HG03354 (cell line): ENCODE measurements at regions not wholly inside any gene's neighbourhood (a gene's known extent, or its start where the extent isn't known, plus 50 kb on each side); places are given as distances from the start of the nearest gene placed in this dataset.

Experiments used
- ATAC-seq: cut with Tn5 transposase; IDR thresholded peaks from one replicate; pipeline ENCODE4 v1.9.1; 2021; ENCODE audit warnings: mild to moderate bottlenecking; ENCODE audit not compliant: unreplicated experiment, poor library complexity, severe bottlenecking

DNA sequence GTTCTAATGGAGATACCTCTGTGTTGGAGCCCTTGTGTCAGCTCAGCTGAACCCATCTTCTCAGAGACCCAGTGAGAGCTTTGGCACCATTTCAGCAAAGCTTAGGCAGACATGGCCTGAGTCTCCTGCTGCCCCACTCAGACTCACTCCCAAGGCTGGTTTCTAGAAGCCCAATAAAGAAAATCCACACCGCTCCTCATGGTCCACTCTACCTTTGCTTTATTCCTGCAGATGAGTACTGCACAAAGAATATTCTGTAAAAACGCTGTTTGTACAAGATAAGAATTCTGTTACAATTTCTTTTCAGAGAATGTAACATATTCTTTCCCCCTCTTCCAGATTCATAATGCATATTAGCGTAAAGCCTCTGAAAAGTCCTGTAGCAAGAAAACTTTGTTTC is 129.3 kb downstream of the C5orf15 start:
- ATAC-seq: no peak

DNA sequence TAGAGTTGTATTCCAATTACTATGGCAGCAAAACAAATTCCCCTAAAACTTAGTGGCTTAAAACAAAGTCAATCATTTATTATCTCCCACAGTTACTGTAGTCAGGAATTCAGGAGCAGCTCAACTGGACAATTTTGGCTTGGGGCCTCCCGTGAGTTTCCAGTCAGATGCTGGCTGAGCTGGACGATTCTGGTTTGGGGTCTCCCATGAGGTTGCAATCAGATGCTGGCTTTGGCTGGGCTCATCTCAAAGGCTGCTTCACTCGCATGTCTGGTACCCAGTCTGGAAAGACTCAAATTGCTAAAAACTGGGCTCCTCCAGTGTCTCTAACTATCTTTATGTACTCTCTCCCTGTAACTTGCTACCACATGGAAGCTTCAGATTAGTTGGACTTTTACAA is 130.1 kb downstream of the C5orf15 start:
- ATAC-seq: no peak

DNA sequence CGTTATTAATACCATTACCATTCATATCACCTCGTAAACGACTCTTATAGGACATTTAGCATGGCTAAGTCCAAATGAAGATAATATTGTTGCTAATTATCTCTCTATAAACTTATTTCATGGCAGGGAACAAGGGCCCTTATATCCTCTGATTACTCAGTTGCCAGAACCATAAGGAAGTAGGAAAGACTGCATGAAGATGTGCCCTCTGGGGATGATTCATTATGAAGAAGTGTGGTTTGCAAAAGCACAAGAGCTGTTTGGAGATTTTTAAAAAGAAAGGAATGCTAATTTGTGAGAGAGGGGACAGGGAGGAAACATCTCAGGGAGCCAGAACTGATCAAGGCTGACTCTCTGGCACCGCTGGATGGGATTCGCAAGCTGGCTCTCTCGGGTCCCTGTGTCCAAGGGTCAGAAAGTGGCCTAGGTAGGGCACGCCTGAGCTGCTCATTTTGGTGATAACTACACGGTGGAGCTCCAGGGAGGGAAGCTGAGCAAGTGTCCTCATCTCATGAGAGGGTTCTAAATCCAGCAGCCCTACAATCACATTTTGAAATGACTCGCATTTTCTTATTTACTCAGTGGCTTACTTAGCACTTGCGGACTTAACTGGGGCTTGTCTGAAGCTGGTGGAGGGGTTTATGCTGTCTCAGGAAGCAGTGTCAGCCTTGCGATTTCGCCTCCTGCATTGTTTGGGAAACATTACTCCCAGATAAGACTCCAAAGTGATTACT is 136.8 kb downstream of the C5orf15 start:
- no peak for ATAC-seq

DNA sequence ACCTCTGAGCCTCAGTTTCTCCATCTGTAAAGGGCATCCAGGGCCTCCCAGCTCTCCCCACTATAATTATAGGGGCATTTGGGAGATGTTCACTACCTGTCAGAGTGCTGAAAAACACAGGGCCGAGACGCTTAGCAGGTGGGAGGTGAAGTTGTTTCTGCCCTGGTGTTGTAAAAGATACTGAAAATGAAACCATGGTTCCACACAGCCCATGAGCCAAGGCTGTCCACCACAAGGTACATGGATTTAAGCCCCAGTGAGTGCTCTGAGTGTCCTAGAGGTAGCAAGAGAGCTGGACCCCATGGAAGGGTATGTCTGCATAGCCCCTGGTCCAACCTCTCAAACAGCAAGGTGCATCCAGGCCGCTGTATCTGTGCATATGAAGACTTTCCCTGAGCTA is 137.5 kb downstream of the C5orf15 start:
- no peak for ATAC-seq

DNA sequence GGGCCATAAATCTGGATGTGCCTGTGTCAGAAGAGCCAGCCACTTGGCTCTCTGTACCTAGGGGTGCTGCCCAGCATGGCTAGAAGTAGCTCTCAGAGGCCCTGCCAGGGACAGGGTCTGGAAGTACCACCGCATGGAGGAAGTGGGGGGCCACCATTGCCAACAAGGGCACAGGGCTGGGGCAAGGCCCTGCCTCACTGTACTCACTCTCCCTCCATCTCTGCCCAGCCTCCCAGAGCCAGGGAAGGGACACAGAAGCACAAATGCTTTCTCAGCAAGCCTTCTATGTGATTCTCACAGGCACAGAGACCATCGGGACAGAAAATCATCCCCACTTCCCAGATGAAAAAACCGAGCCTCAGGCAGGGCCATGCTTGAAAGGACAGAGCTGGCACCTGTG is 138.1 kb downstream of the C5orf15 start:
- ATAC-seq: no peak

DNA sequence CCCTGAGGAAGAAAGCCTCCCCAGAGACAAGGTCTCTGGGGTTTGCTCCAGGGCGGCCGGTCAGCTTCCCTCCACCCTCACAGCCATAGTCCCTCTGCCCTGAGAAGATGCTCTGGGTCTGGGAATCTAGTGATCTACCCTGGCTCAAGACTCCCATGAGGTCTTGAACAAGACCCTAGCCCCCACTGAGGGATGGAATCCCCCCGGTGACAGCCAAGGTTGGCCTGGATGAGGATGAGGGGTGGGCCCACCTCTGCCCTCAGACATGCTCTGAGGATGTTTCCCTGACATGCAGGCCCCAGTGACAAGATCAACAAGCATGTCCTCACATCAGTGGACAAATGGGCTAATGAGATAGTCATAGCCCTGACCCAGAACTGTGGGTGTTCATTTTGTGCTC is 138.6 kb downstream of the C5orf15 start:
- no peak for ATAC-seq

DNA sequence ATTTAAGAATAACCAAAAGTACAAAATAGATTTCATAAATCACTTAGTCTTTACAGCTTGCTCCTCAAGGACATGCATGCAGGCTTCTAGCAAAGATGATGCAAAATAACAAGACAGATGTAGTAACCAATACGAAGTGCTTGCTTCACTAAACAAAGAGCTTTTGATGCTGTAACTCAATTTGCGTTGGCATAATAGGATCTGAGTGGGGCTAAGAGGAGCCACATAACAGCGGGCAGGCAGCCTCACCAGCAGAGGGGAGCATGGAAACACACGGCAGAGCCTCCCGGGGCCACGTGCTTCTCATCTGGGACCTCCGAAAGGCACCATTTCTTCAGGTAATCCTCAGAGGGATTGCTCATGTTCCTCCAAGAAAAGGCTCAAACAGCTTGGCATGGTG is 139.7 kb downstream of the C5orf15 start:
- no peak for ATAC-seq

DNA sequence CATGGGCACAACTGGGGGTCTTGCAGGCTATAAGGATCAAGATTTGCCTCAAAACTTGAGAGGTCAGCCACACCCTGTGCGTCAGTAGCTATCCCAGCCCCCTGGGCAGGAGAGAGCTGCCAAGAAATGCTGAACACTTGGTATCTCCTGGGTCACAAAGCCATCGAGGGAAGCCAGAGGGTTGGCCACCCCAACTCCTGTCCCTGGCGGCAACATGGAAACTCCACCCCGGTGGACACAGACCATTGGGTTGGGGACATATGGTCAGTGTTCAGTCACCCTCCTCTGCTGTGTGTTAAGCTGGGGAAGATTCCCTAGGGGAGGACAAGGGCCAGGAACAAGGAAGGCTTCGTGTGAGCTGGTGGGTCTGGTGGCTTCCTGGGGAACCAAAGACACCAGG is 140.6 kb downstream of the C5orf15 start:
- ATAC-seq: no peak

DNA sequence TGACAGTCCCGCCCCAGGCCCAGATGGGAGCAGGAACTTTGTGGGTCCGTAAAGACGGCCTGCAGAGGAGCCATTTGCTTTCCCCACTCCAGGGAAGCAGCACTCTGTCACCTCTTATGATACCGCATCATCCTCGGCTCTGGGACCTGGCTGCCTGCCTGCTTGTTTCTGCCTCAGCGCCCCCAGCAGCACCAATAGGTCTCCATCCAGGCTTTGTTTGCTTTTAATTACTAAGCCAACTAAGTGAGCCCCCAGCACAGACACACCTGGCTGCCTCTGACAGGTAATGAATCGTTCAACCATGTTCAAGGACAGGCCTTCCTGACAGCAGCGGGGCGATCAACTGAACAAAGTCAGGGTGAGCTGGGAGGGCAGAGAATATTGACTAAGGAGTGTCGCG is 141.4 kb downstream of the C5orf15 start:
- ATAC-seq: no peak

DNA sequence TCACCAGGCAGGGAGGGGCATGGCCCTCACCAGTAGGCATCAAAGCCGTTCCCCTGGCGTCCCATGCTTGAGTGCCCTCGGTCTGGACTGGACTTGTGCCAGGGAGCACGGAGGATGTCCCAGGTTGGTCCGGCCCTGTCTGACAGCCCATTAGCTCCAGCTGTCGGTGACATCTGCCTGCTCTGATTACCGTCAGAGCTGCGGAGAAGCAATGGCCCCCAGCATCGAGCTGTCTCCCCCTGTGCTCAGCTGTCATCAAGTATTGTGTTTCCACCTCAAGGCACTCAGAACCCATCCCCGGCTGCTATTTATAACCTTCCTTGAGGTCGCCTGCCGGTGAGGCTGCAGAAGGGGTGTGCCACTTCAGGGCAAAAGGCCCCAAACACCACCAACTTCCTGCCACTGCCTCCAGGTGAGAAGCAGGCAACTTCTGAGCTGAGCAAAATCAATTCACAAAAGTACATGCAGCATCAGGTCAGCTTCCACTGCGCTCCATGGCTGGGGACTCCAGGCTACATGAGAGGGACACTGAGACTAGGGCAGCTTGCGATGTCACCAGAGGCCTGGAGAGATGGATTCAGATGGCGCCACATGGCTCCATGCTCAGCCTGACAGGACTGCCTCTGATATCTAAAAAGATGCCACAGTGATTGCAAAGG is 142.7 kb downstream of the C5orf15 start:
- ATAC-seq: peak; percentile 53

DNA sequence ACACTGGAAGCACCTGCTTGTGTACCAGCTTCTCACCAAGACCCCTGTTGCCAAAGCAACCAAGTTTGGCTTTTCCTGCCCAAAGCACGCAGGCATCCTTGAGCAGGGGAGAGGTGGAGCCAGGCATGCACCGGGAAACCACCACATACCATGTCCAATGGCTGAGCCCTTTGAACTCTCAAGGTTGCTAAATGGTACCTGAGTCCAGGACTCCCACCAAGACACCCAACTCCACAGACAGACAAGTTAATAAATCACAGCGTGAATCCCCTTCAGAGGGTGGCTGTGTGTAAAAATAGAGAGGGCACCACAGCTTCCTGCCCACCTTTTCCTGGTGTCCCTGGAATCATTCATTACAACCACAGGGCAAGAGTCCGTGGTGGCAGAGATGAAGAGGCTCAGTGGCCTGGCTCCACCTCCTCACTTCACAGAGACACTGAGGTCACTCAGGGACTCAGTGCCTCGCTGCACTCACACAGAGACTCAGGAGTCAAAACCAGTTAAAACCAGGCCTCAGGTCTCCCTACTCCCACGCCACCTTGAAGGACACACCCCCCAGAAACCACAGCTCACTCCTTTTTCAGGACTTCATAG is 143.7 kb downstream of the C5orf15 start:
- peak; percentile 69 for ATAC-seq

DNA sequence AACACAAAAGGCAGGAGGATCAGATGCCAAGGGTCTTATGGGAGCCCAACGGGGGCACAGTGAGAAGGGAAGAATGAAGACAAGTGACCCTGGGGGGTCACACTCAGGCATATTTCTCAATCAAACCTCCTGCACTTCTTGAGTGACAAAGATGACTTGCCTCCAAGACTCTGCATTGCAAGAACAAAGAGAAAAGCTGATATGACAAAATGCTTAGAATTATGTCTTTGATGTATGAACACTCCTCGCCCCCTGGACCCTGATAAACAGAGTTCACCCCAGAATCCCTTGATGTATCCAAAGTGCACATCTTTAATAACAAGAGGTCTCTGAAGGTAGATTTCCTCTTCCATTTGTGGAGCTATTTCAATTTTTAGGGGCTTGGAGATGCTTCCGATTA is 146.5 kb downstream of the C5orf15 start:
- no peak for ATAC-seq

DNA sequence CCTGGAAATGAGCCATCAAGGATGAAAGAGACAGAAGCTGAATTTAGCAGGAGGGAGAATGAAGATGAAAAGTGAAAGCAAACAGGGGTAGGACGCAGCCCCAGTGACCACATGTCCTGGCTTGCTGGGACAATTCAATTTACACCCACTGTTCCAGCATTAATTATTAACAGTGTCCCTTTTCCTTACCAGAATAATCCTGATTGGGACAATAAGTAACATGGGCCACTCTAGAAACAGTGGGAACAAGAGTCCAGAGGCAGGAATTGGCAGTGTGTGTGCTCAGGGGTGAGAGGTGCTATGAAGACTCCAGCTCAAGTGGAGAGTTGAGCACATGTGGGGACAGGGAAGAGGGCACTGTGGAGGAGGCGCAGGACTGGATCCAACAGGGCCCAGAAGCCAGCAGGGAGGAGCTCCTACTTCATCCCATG is 147.1 kb downstream of the C5orf15 start:
- no peak for ATAC-seq

DNA sequence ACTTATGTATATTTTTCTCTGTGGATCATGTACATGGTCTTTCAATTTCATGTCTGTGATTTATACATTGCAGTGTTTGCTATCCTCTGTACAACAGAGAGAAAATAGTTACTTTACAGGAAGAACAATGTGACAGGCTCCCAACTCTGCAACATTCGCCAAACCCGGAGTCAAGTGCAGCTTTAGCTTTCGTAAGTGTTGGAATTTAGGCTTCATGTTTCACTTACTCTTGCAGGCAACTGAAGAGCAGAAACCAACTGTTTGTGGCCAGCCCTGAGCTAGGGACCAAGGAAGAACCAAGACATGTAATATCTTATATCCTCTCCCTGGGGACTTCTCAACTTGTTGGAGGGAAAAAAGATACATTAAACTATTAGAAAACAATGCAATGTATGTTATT is 147.9 kb downstream of the C5orf15 start:
- no peak for ATAC-seq

DNA sequence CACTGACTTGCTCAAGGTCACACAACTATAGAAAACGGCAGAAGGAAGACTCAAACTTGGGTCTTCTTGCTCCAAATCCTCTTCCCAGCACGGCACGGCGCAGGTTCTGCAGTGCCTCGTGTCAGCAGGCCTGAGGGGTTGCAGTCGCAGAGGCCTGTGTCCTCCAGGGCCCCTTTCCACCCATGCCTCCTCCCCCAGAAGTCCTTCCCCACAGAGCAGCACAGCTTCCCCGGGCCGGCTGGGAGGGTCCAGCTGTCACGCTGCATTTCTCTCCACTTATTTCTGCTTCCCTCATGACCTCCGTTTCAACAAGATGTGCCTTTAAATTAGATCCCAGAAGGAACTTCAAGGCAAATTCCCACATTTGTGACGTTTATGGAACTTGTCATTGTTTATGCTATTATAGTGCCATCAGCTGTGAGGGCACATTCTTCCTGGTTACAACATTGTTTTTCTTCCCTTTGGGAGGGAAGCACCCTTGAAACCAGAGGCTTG is 148.4 kb downstream of the C5orf15 start:
- no peak for ATAC-seq

DNA sequence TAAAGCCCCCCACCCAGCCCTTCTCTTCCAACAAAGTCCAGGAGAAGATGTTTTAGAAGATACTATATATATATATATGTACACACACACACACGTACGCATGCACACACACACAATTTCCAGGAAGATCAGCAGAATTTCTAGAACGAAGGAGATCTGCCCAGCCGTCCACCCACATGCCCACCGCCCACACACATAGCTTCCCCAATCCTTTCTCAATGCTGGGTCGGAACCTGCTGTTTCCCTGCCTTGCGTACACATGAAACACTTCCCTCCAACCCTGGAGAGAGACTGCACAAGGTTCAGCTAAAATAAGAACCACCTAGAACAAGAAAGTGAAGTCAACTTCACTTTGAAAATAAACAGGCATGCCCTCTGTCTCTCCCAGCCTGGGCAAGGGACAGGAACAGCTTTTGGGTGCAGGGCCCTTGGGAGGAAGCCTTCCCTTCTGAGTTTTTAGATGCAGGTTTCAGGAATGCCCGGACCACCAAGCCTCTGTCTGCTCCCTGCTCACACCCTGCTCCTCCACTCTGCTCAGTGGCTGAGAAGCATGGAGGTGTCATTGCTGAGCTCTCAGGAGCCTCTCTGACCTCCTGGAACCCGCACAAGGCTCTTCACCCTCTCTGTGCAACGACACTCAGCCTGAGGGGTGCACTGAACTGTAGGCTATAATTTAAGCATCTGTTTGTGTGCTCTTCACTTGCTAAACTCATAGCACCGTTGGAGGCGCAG is 149.4 kb downstream of the C5orf15 start:
- no peak for ATAC-seq

DNA sequence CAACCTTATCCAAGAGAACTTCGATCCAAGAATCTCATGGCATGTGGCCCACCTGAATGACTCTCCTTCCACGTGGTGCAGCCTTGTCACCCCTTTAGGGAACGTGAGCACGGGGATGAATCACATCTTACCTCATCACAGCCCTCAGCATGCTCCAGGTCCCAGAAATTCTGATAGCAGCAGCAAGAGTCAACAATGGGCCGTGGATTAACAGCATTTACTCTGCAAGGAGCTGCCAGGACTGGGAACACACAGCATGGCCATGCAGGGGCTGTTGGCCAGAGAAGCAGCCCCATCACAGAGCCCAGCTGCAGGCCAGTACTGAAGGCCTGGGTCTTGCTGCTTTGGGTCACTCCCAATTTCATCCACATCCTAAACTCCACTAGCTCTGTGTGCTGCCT is 150.4 kb downstream of the C5orf15 start:
- ATAC-seq: no peak

DNA sequence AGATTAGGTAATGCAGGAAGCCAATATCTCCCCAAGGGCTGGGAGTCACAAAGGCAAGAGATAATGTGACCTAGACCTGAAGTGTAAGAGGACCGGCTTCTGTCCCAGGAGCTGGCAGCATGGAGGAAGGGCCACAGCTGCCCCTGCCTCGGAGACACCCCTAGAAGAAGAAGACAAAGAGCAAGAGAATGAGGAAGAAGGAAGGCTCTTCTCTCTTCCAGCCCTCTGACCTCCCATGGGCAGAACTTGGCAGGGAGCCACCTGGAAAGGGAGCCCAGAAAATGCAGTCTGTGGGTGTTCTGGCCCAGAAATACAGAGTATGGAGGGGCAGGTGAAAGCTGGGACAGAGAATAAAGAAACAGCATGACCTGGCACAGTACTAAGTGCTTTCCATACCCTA is 151.0 kb downstream of the C5orf15 start:
- no peak for ATAC-seq

DNA sequence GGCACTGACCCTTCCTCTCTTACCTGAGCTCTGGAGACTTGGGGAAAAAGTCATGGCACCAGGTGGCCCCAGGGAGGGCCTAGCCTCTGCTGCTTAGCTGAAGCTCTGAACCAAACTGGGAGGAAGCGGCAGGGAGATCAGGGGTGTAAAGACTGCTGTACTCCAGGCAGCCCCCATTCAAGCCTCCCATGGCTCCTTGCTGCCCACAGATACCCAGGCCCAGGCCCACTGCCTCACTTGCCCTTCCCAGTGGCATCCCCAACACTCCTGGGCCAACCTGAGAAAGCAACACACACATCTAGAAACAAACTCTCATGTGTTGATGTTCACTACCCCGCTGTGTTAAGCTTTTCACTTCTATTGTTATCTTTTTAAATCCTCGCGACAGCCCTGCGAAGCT is 151.6 kb downstream of the C5orf15 start:
- no peak for ATAC-seq

DNA sequence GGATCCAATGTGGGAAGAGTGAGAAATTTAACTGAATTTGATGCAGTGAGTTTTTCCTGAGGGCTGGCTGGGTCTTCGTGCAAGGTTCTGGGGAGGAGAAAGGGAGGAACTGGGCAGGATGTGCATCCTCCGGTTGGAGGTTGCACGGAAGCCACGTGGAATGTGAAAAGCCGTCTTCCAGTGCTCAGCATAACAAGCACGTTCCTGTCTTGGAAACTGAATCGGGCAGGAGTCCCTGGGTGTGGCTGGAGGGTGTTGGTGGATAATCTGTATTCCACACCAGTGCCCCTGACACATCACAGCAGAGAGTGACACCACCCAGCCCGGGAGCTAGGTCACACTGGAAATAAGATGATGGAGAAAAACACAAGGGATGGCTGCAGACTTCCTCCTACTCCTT is 154.3 kb downstream of the C5orf15 start:
- no peak for ATAC-seq
